Smooth muscle cell of the brain vasculature (primary cell): ENCODE measurements at regions not wholly inside any gene's neighbourhood (a gene's known extent, or its start where the extent isn't known, plus 50 kb on each side); places are given as distances from the start of the nearest gene placed in this dataset.

Experiments
- DNase-seq: peaks from one replicate; pipeline ENCODE4 v3.0.0-alpha.2; 2012; ENCODE audit warnings: low read depth, low spot score

- no peak for DNase-seq
Measured at GRCh38 chr15:100783760-100784492, 95.7 kb upstream of the ALDH1A3 start.

- DNase-seq: no peak
Measured at GRCh38 chr15:100784493-100785180, 95.0 kb upstream of the ALDH1A3 start.

GRCh38 chr15:100785181-100786138, 94.2 kb upstream of the ALDH1A3 start:
- no peak for DNase-seq

GRCh38 chr15:100786139-100786531, 93.5 kb upstream of the ALDH1A3 start:
- DNase-seq: no peak

- DNase-seq: no peak
Measured at GRCh38 chr15:100786901-100787566, 92.6 kb upstream of the ALDH1A3 start.

- DNase-seq: no peak
Measured at GRCh38 chr15:100787567-100788417, 91.8 kb upstream of the ALDH1A3 start.

GRCh38 chr15:100788418-100789105, 91.1 kb upstream of the ALDH1A3 start:
- no peak for DNase-seq

GRCh38 chr15:100790786-100791265, 88.8 kb upstream of the ALDH1A3 start:
- DNase-seq: no peak

GRCh38 chr15:100794008-100794407, 85.6 kb upstream of the ALDH1A3 start:
- DNase-seq: no peak

- no peak for DNase-seq
Measured at GRCh38 chr15:100801256-100801900, 78.3 kb upstream of the ALDH1A3 start.

- DNase-seq: no peak
Measured at GRCh38 chr15:100802421-100803170, 77.0 kb upstream of the ALDH1A3 start.

- no peak for DNase-seq
Measured at GRCh38 chr15:100803171-100803440, 76.5 kb upstream of the ALDH1A3 start.

- DNase-seq: no peak
Measured at GRCh38 chr15:100806157-100806556, 73.5 kb upstream of the ALDH1A3 start.

- DNase-seq: no peak
Measured at GRCh38 chr15:100807028-100807427, 72.6 kb upstream of the ALDH1A3 start.

GRCh38 chr15:100808691-100809090, 70.9 kb upstream of the ALDH1A3 start:
- DNase-seq: no peak

- no peak for DNase-seq
Measured at GRCh38 chr15:100809151-100809550, 70.5 kb upstream of the ALDH1A3 start.

GRCh38 chr15:100809587-100809986, 70.0 kb upstream of the ALDH1A3 start:
- DNase-seq: no peak

- no peak for DNase-seq
Measured at GRCh38 chr15:100810229-100810628, 69.4 kb upstream of the ALDH1A3 start.

- no peak for DNase-seq
Measured at GRCh38 chr15:100810831-100811230, 68.8 kb upstream of the ALDH1A3 start.
